Stimulated activated CD8-positive, alpha-beta memory T cell treated with anti-CD3 and anti-CD28 coated beads, Interleukin-4, amount 100 ng/mL, for 4 hours (primary cell): ENCODE measurements at regions not wholly inside any gene's neighbourhood (a gene's known extent, or its start where the extent isn't known, plus 50 kb on each side); places are given as distances from the start of the nearest gene placed in this dataset.

ENCODE experiments used
- DNase-seq, 2 donors: peaks; one replicate each; pipeline ENCODE4 v3.0.0-alpha.2; 2020; ENCODE audit warnings: low read depth in 2 of 2, low spot score in 1 of 2

- no peak for DNase-seq
Observed at GRCh38 chr2:240338274-240338673, 97.2 kb upstream of the GPC1 start.

DNA sequence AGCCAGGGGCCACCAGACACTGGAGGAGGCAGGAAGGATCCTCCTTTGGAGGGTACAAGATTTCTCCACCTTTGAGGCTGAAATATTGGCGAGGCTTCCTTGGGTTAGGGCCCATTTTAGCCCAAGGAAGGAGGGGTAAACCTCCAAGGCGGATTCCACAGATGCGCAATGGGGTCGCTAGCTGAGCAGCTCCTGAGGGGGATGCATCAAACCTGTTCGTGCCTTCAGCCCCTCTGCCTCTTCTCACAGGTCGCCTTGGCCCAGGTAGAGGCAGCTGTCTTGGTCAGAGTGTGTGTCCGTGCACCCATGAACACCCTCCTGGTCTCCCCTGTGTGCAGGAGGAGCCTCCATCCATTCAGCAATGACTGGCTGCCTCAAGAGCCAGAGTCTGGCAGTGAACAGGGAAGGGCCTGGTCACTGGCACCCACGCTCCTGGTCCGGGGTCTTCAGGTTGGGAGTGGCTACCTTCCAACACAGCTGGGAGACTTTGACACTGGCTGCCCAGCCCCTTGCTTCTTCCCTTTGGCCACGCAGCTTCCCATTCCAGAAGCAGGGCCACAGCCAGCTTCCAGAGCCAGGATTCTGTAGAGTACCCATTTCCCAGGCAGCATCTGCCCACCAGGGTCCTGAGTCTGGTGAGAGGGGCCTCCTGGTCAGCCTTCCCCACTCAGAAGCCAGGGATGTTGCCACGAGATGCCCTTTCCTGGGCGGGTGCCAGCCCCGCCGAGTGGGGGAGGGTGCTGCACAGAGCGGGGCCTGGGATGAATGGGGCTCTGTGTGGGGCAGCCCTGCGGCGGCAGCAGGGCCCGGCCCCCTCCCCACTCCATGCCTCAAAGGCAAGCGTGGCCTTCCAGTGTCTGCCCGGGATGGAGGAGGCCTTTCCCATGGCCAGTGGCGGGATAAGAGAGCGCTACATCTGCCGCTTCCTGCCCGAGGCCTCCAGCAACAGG is 95.8 kb upstream of the GPC1 start:
- no peak for DNase-seq

- no peak for DNase-seq
Observed at GRCh38 chr2:240340361-240340761, 95.1 kb upstream of the GPC1 start.

DNA sequence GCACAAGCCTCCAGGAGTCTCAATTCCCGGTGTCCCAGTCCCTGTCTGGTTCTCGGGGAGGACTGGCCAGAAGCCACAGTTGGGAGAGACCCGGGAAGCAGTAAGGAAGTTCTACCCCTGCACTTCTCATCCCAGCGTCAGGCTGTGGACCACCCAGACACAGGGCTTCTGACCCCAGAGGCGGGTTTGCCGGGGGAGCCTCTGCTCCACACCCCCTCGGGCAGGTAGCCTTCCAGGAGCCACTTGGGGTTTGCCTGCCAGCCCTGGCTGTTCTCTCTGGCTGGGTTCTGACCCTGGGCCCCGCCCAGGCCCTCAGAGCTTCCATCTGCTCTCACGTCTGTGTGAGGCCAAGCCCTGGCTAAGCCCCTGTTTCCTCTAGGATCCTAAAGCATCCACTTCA is 94.4 kb upstream of the GPC1 start:
- no peak for DNase-seq

DNA sequence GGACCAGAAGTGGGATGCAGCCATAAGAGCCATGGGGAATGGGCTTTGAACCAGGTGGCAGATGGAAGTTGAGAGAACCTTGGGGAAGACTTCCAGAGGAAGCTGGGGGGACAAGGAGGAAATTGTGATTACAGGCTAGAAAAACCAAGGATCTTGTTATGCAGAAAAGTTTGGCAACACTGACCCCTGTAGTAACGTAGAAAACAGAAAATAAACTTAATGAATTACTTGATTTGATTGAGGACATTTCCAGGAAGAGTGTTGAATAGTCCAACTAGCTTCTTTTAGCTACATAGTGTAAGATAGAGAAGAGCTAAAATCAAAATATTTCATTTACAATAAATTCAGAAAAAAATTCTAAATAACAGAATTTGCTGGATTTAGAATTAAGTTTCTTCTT is 91.9 kb upstream of the GPC1 start:
- DNase-seq, result no peak

- no peak for DNase-seq
Observed at GRCh38 chr2:240344904-240345303, 90.6 kb upstream of the GPC1 start.

GRCh38 chr2:240346015-240346752 is 89.3 kb upstream of the GPC1 start:
- DNase-seq, result no peak

- no peak for DNase-seq
Observed at GRCh38 chr2:240346753-240347372, 88.6 kb upstream of the GPC1 start.

DNA sequence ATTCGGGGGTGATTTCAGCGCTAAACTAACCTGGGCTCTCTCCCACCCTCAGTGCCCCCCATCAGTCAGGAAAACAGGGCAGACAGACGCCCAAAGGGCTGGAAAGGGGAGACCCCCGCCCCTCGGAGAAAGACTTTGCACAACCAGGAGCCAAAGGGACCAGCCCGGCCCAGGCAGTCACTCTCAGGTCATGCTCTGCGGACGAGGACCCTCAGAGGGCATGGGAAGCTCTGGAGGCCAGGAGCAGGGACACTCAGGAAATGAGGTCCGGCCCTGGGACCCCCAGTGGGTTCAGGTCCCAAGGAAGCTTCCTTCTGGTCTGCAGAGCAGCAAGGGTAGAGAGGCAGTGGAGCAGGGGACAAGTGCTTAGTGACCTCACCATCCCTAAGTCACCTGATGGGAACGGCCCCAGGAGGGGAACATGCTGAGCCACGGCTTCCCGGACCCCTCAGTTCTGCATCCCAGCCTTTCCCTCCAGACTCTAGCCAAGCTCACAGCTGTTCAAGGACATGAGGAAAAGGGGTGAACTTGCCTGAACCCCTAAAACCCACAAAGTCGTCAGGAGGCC is 88.0 kb upstream of the GPC1 start:
- DNase-seq, result no peak

GRCh38 chr2:240347949-240348500 is 87.4 kb upstream of the GPC1 start:
- no peak for DNase-seq

- no peak for DNase-seq
Observed at GRCh38 chr2:240348522-240348921, 86.9 kb upstream of the GPC1 start.

- DNase-seq, result no peak
Observed at GRCh38 chr2:240349133-240350005, 86.1 kb upstream of the GPC1 start.

DNA sequence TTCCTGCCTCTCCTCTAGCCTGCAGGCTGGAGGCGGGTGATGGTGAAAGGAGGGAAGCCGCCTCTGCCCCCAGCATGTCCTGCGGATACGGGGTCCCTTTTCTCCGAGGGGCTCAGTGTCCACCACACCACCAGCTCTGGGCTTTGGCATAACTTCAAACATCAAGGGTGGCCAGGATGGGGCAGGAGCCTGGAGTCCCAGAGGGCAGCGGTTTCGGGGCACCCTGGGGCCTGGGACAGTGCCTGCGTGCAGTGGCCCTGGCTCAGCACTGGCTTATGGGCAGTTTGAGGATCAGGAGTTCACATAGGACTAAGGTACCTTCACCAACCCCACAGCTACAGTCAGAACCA is 85.5 kb upstream of the GPC1 start:
- no peak for DNase-seq

DNA sequence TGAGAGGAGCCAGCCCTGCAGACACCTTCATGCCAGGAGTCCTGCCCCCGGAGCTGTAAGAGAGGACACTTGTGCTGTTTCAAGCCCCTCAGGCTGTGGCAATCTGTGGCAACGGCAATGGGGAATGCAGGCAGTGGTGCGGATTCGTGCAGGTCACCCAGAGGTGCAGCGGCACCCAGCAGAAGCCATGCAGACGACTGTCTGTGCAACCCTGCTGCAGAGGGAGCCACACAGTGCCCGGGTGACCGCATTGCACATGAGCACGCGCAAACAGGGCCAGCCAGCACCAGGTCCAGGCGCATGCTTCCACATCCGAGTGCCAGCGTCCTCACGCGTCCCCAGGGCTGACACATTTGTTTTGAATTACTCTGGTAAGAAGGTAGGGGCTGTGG is 84.8 kb upstream of the GPC1 start:
- DNase-seq, result no peak

- no peak for DNase-seq
Observed at GRCh38 chr2:240351088-240351741, 84.2 kb upstream of the GPC1 start.

GRCh38 chr2:240351826-240352426 is 83.5 kb upstream of the GPC1 start:
- DNase-seq, result no peak

- no peak for DNase-seq
Observed at GRCh38 chr2:240353086-240353798, 82.2 kb upstream of the GPC1 start.

DNA sequence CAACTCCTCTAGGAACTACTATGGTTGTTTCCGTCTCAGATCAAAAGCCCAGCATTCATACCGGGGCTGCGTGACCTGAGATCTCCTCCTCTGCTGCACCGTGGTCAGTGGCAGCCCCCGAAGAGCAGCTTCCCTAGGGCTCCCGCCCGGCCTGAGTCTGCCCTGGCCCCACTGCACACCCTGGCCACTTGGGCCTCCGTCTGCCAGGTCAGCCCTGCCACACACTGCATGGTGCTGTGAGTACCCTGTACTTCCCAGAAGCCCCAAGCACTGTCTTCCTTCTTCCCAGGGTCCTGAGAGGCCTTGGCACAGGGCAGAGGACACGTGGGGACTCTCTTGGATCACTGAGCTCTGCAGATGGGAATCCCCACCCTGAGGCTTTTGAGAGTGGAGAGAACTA is 81.5 kb upstream of the GPC1 start:
- DNase-seq, result no peak
